SK-N-SH (cell line): ENCODE measurements at regions not wholly inside any gene's neighbourhood (a gene's known extent, or its start where the extent isn't known, plus 50 kb on each side); places are given as distances from the start of the nearest gene placed in this dataset.
"Not testable (repeated sequence)": the region's sequence is repeated elsewhere in the genome, so short reads cannot be mapped to it uniquely, and the experiment has no call there.

Experiments
- CTCF ChIA-PET: fragments of 300-600, 350-600 bp; formaldehyde crosslinking; extraction: SDS; loops from one replicate; lab custom pipeline; 2021; lab: Yijun Ruan, JAX
- POLR2A ChIA-PET: fragments of 350-600 bp; sonication (Branson Sonifier 250); formaldehyde crosslinking; extraction: SDS; loops from one replicate; lab custom pipeline; 2020; ENCODE audit warnings: antibody characterized with exemption, inconsistent platforms; lab: Yijun Ruan, JAX
- DNase-seq: peaks from one replicate; pipeline ENCODE4 v3.0.0; 2012
- H2AFZ ChIP-seq: fragments of 200-600 bp; sonication (generic); 2 replicates; pipeline ENCODE4 v1.8.1; 2016; ENCODE audit warnings: antibody characterized with exemption, mild to moderate bottlenecking, low read depth
- H3F3A ChIP-seq: fragments of 200-600 bp; sonication (generic); replicated peaks from 2 replicates; pipeline ENCODE3; 2016; ENCODE audit warnings: antibody characterized with exemption, mild to moderate bottlenecking; ENCODE audit not compliant: insufficient read depth
- H3K27ac ChIP-seq, 2 experiments: fragments of 200-500 bp in 1 of 2; fragments of 200-600 bp in 1 of 2; sonication (Bioruptor generic) in 1 of 2; sonication (generic), shearing (Covaris generic) in 1 of 2; 2 replicates each; pipeline versions ENCODE4 v1.5.1 to v1.6.1; 2014 to 2016; ENCODE audit warnings: low read depth in 2 of 2, inconsistent platforms in 1 of 2, low read length in 1 of 2, mild to moderate bottlenecking in 1 of 2, mixed read lengths in 1 of 2
- H3K27me3 ChIP-seq: fragments of 200-600 bp; sonication (generic), shearing (Covaris generic); 2 replicates; pipeline ENCODE4 v1.6.1; 2016; ENCODE audit warnings: mixed run types; ENCODE audit not compliant: insufficient read depth
- H3K36me3 ChIP-seq, 2 experiments: fragments of 200-500 bp in 1 of 2; fragments of 200-600 bp in 1 of 2; sonication (Bioruptor generic) in 1 of 2; sonication (generic) in 1 of 2; replicated peaks in 1 of 2; 2 replicates each; pipeline versions ENCODE3 to v1.5.1; 2014 to 2016; ENCODE audit warnings: low read length in 1 of 2, mild to moderate bottlenecking in 1 of 2; ENCODE audit not compliant: insufficient read depth in 2 of 2, control insufficient read depth in 1 of 2
- H3K4me1 ChIP-seq, 2 experiments: fragments of 200-500 bp in 1 of 2; fragments of 200-600 bp in 1 of 2; sonication (Bioruptor generic) in 1 of 2; sonication (generic), shearing (Covaris generic) in 1 of 2; 2 replicates each; pipeline versions ENCODE4 v1.5.1 to v1.6.1; 2014 to 2016; ENCODE audit warnings: low read depth in 1 of 2, low read length in 1 of 2, mixed run types in 1 of 2; ENCODE audit not compliant: insufficient read depth in 2 of 2, control insufficient read depth in 1 of 2
- H3K4me2 ChIP-seq: fragments of 200-600 bp; sonication (generic), shearing (Covaris generic); 2 replicates; pipeline ENCODE4 v1.6.1; 2017; ENCODE audit warnings: mixed run types
- H3K4me3 ChIP-seq, 2 experiments: fragments of 200-500 bp in 1 of 2; fragments of 200-600 bp in 1 of 2; sonication (Bioruptor generic) in 1 of 2; sonication (generic), shearing (Covaris generic) in 1 of 2; 2 replicates each; pipeline versions ENCODE4 v1.5.1 to v1.8.1; 2014 to 2016; ENCODE audit warnings: low read depth in 2 of 2, inconsistent platforms in 1 of 2, low read length in 1 of 2, mild to moderate bottlenecking in 1 of 2, mixed read lengths in 1 of 2, moderate library complexity in 1 of 2
- H3K79me2 ChIP-seq: fragments of 200-600 bp; sonication (generic); 2 replicates; pipeline ENCODE4 v1.8.1; 2017; ENCODE audit warnings: mild to moderate bottlenecking; ENCODE audit not compliant: insufficient read depth
- H3K9ac ChIP-seq: fragments of 200-600 bp; sonication (generic); 2 replicates; pipeline ENCODE4 v1.6.1; 2017; ENCODE audit warnings: mixed run types
- H3K9me2 ChIP-seq: fragments of 200-600 bp; sonication (generic); 2 replicates; pipeline ENCODE4 v1.6.1; 2017; ENCODE audit warnings: mixed run types
- H3K9me3 ChIP-seq: fragments of 200-600 bp; sonication (generic); 2 replicates; pipeline ENCODE4 v1.6.1; 2017; ENCODE audit warnings: mixed run types, mild to moderate bottlenecking, moderate library complexity
- H4K20me1 ChIP-seq: fragments of 200-600 bp; sonication (generic); 2 replicates; pipeline ENCODE4 v1.6.1; 2017; ENCODE audit warnings: mild to moderate bottlenecking, mixed run types; ENCODE audit not compliant: insufficient read depth
- CHD2 ChIP-seq: fragments of 150-350 bp; IDR thresholded peaks from 2 replicates; pipeline ENCODE4 v1.6.1; 2018; ENCODE audit warnings: low read length; ENCODE audit not compliant: partially characterized antibody
- CTCF ChIP-seq: fragments of 200-600 bp; sonication (generic); IDR thresholded peaks from 2 replicates; pipeline ENCODE4 v1.6.1; 2017; ENCODE audit warnings: antibody characterized with exemption, mild to moderate bottlenecking, moderate library complexity
- EP300 ChIP-seq, 2 experiments: IDR thresholded peaks; 2 replicates each; pipeline versions ENCODE4 v1.4.0 to v1.6.1; 2012; ENCODE audit warnings: borderline replicate concordance in 1 of 2, low read depth in 1 of 2, low read length in 1 of 2
- FOSL2 ChIP-seq: IDR thresholded peaks from 2 replicates; pipeline ENCODE4 v1.4.0; 2012; ENCODE audit warnings: low read depth, mild to moderate bottlenecking, moderate library complexity, borderline replicate concordance
- GABPA ChIP-seq: IDR thresholded peaks from 2 replicates; pipeline ENCODE4 v1.4.0; 2012; ENCODE audit warnings: low read depth, mild to moderate bottlenecking
- GATA2 ChIP-seq: sonication (generic); formaldehyde crosslinking; IDR thresholded peaks from 2 replicates; pipeline ENCODE4 v1.5.0; 2020; ENCODE audit warnings: mild to moderate bottlenecking, missing genetic modification reagents
- MXI1 ChIP-seq: IDR thresholded peaks from 2 replicates; pipeline ENCODE4 v1.6.1; 2012; ENCODE audit warnings: mild to moderate bottlenecking, low read depth, low read length, improper control_type of control experiment
- NRF1 ChIP-seq: IDR thresholded peaks from 2 replicates; pipeline ENCODE4 v1.6.1; 2012; ENCODE audit warnings: low read depth, mild to moderate bottlenecking, low read length
- POLR2AphosphoS5 ChIP-seq: IDR thresholded peaks from 2 replicates; pipeline ENCODE4 v1.6.1; 2012; ENCODE audit warnings: low read depth, low read length
- RCOR1 ChIP-seq: fragments of 150-350 bp; IDR thresholded peaks from 2 replicates; pipeline ENCODE4 v1.6.1; 2017; ENCODE audit warnings: antibody characterized with exemption, low read length
- RFX5 ChIP-seq: IDR thresholded peaks from 2 replicates; pipeline ENCODE4 v1.6.1; 2012; ENCODE audit warnings: mild to moderate bottlenecking, improper control_type of control experiment, low read length
- SIN3A ChIP-seq: IDR thresholded peaks from 2 replicates; pipeline ENCODE4 v1.6.1; 2012; ENCODE audit warnings: low read depth, mild to moderate bottlenecking, low read length, moderate library complexity, borderline replicate concordance
- TCF12 ChIP-seq: IDR thresholded peaks from 2 replicates; pipeline ENCODE4 v1.4.0; 2012
- YY1 ChIP-seq: IDR thresholded peaks from 2 replicates; pipeline ENCODE4 v1.4.0; 2012; ENCODE audit warnings: low read depth, mild to moderate bottlenecking
- WGBS: methylation state at CpG from one replicate; pipeline ENCODE4 v1.1.6; 2017; ENCODE audit warnings: low lambda C conversion rate; 5-methylcytosine and 5-hydroxymethylcytosine counted together
- TF ChIP-seq, protein P1 (sequence below): fragments of 150-350 bp; IDR thresholded peaks from 2 replicates; pipeline ENCODE4 v1.6.1; 2017; ENCODE audit warnings: antibody characterized with exemption, low read length, low read depth, borderline replicate concordance

GRCh38 chr14:23729720-23730387 lies 93.7 kb downstream of the DHRS2 start:
- 21% methylated on average over 8 of the region's 8 CpGs for WGBS
- Histone ChIP-seq H4K20me1 (no peaks in the 10 kb centered on the region), H3K27me3 (no peaks in the 10 kb centered on the region), H3K9me2 (no peaks in the 10 kb centered on the region), H3K4me1 (no peaks in the 10 kb centered on the region), H3K79me2 (no peaks in the 10 kb centered on the region), H3F3A (no peaks in the 10 kb centered on the region), H3K4me2 (no peak overlapping the region), H3K27ac (no peak overlapping the region), H3K4me3 (no peak overlapping the region), H3K9me3 (no peaks in the 10 kb centered on the region), H3K36me3 (no peaks in the 10 kb centered on the region), H2AFZ (no peak overlapping the region), H3K9ac (no peak overlapping the region)
- ChIA-PET CTCF (interaction anchor here (1.2 kb wide), 1 partner anchor 181 kb away, joined by 3 read pairs; no protein-coding TSS in a partner anchor), POLR2A (no interaction called here)
- peak; percentile 22 for DNase-seq
- peak; percentile 32 for TF ChIP-seq CTCF
- TF ChIP-seq, protein P1, sequence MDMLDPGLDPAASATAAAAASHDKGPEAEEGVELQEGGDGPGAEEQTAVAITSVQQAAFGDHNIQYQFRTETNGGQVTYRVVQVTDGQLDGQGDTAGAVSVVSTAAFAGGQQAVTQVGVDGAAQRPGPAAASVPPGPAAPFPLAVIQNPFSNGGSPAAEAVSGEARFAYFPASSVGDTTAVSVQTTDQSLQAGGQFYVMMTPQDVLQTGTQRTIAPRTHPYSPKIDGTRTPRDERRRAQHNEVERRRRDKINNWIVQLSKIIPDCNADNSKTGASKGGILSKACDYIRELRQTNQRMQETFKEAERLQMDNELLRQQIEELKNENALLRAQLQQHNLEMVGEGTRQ, result no peak

DNA sequence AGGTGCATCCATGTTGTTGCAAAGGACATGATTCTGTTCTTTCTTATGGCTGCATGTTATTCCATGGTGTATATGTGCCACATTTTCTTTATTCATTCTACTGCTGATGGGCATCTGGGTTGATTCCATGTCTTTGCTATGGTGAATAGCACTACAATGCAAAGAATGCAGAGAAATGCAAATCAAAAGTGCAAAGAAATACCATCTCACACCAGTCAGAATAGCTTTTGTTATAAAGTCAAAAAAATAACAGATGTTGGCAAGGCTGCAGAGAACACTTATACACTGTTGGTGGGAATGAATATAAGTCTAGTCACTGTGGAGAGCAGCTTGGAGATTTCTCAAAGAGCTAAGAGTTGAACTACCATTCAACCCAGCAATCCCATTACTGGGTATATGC lies 99.2 kb downstream of the DHRS2 start:
- Histone ChIP-seq H4K20me1 (no peaks in the 10 kb centered on the region), H3K27me3 (no peaks in the 10 kb centered on the region), H3K9me2 (no peaks in the 10 kb centered on the region), H3K4me2 (no peak overlapping the region), H3F3A (no peaks in the 10 kb centered on the region), H3K79me2 (no peaks in the 10 kb centered on the region), H3K9me3 (no peaks in the 10 kb centered on the region), H3K4me3 (no peak overlapping the region), H3K4me1 (no peaks in the 10 kb centered on the region), H2AFZ (no peak overlapping the region), H3K9ac (no peak overlapping the region), H3K36me3 (no peaks in the 10 kb centered on the region), H3K27ac (no peak overlapping the region)
- POLR2A ChIA-PET, result no interaction called here
- no peak for DNase-seq
- TF ChIP-seq GATA2 (CRISPR knock-in tag), result no peak
- TF ChIP-seq CHD2, result no peak
- TF ChIP-seq RCOR1, result no peak
- TF ChIP-seq TCF12, result no peak
- no peak for TF ChIP-seq SIN3A
- no peak for TF ChIP-seq YY1
- no peak for TF ChIP-seq POLR2AphosphoS5
- TF ChIP-seq FOSL2, result no peak
- TF ChIP-seq RFX5, result no peak
- no peak for TF ChIP-seq NRF1
- no peak for TF ChIP-seq GABPA
- TF ChIP-seq EP300 (IDR thresholded peaks at IDR 0.05; ENCODE audit: borderline replicate concordance in 1 of 2, low read depth in 1 of 2, low read length in 1 of 2), result no peak
- TF ChIP-seq MXI1, result no peak
- CTCF ChIA-PET, result interaction anchor here (1.2 kb wide), 1 partner anchor 104 kb away, joined by 4 read pairs; no protein-coding TSS in a partner anchor

DNA sequence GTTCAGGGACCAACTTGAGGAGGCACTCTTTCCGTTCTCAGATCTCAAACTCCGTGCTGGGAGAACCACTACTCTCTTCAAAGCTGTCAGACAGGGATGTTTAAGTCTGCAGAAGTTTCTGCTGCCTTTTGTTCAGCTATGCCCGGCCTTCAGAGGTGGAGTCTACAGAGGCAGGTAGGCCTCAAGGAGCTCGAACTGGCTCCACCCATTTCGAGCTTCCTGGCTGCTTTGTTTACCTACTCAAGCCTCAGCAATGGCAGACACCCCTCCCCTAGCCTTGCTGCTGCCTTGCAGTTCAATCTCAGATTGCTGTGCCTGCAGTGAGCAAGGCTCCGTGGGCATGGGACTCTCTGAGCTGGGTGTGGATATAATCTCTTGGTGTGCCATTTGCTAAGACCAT lies 108.2 kb downstream of the DHRS2 start:
- H3K9ac ChIP-seq, H4K20me1 ChIP-seq, H3K9me3 ChIP-seq, DNase-seq, H2AFZ ChIP-seq, POLR2A ChIA-PET, H3K4me2 ChIP-seq, H3K36me3 ChIP-seq, H3K27ac ChIP-seq, H3K79me2 ChIP-seq, H3K9me2 ChIP-seq, H3F3A ChIP-seq, H3K27me3 ChIP-seq, H3K4me1 ChIP-seq, H3K4me3 ChIP-seq: not testable (repeated sequence)
- 13% methylated on average over 3 of the region's 6 CpGs for WGBS
- CTCF ChIA-PET, result interaction anchor here (1.2 kb wide), 1 partner anchor 19 kb away, joined by 3 read pairs; no protein-coding TSS in a partner anchor
